CD4-positive, alpha-beta T cell treated with Interleukin-4 for 4 hours (primary cell): ENCODE measurements at regions not wholly inside any gene's neighbourhood (a gene's known extent, or its start where the extent isn't known, plus 50 kb on each side); places are given as distances from the start of the nearest gene placed in this dataset.
"Not testable (repeated sequence)": the region's sequence is repeated elsewhere in the genome, so short reads cannot be mapped to it uniquely, and the experiment has no call there.

Experiments used
- DNase-seq: peaks from one replicate; pipeline ENCODE4 v3.0.0-alpha.2; 2020

DNA sequence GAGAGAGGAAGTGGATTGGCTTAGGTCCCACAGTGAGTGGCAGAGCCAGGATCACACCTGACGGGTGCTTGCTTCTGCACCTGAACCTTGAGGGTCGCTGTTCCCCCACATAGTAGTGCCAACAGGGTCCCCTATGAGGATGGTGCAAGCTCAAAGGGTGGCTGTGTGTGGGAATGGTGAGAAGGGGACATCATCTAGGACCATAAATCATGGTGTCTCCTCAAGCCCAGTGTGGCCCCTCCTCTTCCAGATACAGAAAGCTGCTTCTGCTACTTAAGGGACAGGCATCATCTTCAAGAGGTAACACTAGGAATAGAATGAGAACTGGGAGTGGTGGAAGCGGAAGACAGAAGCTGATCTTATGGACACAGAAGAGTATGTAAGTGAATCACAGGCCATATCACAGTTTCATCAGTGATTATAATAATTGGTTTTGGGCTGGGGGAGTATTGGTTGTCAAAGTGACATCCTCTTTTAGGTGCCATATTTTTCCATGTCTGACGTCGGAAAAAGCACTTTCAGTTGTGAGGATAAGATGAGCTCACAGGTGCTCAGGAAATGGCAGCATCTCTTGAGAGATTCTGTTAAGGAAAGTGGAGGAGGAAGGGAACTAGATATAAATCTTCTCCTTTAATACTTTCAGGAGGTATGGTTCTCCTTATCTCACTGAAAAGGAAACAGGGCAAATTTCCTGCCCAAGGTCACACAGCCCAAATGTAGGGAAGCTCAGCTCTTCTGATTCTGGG lies 83.2 kb upstream of the HNF1B start:
- DNase-seq, result no peak

DNA sequence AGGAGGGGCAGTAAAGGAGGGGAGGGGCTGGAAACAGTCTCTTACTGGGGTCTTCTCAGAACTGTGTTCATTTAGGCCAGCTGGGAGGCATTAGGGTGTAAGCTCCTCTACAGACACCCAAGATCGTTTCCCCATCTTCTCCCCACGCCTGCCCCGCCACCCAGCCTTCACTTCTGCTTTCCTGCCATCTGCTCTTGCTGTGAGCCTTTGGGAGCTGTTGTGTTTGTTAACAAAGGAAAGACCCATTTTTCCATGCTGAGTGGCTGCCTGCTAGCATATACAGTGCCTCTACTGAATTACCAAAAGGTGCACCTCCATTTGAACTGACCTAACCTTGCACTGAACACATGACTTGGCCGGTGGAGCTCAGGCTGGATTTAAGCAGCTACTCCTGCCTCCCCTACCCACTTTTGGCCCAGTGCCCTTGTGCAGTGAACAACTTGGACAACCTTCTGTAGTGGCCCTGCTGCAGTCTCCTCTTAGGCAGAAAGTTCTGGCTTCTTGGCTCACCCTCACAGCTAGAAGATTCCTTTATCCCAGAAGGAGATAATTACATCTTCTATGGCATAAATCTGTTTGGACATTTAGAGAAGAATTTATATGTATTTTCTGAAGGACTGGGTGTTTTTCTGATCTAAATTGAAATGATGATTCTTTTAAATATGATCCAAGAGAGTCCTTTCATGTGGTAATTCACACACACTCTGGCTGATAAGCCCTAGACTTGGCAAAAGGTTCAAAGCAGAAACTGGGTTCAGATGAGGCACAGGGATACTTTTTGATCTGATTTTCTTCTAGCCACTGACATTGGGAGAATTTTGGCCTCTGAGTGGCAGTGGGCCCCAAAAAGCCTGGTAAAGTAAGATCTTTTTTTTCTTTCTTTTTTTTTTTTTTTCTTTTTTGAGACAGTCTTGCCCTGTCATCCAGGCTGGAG lies 81.9 kb upstream of the HNF1B start:
- DNase-seq, result no peak

DNA sequence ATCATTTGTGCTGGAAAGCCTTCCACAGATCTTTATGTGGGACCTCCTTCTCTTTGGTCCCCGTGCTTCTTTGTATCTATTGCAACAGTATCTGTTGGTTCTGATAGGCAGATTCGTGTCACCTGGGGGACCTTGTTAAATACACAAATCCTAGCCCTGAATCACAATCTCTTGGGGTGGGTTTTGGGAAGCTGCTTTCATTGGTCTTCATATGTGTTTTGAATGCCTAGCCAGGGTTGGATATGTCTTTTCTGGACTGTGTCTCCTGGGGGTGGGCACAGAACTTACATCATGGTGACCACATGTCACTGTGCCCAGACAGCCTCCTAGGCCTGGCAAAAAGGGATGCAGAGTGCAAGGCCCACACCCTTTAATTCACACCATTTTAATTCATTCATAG lies 81.0 kb upstream of the HNF1B start:
- no peak for DNase-seq

DNA sequence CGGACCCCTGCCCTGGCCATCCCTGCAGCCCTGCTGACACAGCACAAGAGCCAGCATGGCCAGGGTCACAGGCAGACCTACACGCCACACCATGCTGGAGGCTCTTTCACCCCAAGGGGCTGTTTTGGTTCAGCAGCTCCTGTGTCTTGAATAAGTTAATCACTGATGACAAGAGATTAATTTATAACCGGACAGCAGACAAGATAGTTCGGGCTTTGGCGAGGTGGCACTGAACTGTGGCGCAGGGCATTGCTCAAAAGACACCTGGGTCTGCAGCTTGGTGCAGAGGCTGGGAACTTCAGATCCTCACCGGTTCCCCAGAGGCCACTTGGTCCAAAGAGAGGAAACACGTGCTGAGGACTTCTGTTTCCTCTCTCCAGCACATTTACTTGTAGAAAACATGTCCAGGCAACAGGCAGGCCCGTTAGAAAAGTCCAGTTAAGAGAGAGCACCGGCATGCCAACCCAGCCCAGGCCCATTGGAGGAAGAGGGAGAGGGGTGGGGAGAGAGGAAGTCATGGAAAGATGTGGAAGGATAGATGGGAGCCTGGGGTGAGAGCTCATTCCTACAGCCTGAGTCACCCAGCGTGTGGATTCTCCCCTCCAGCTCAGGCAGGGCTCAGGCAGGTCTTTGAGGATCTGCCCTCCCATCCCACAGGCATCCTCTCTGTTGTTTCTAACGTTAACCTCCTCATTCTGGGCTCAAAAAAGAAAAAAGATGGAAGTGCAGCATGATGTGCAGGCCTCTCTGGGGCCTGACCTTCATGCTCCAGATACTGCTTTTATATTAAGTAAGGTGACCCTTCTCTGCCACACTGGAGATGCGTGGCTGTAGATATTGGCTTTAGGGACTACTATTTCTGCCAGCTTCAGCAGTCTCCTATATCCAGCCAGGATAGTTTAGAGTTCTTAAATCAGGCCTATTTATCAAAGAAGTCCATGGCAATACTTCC lies 80.0 kb upstream of the HNF1B start:
- no peak for DNase-seq

DNA sequence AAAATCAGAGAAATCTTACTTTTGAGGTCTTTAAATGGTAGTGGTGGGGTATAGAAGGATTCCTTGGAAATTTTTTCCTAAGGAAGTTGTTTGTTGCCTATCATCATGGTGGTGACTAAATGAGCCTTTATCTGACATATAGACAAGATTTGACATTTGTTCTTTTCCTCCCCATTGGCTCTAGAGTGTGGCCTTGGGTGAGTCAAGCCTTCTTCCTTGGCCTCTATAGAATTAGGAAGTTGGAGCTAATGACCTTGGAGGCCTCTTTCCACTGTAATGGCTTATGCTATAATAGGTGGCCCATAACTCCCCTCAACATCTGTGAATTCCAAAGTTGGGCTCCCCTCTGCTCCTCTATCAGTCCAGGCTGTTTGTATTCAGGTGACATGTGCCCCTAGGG lies 79.1 kb upstream of the HNF1B start:
- DNase-seq, result no peak

DNA sequence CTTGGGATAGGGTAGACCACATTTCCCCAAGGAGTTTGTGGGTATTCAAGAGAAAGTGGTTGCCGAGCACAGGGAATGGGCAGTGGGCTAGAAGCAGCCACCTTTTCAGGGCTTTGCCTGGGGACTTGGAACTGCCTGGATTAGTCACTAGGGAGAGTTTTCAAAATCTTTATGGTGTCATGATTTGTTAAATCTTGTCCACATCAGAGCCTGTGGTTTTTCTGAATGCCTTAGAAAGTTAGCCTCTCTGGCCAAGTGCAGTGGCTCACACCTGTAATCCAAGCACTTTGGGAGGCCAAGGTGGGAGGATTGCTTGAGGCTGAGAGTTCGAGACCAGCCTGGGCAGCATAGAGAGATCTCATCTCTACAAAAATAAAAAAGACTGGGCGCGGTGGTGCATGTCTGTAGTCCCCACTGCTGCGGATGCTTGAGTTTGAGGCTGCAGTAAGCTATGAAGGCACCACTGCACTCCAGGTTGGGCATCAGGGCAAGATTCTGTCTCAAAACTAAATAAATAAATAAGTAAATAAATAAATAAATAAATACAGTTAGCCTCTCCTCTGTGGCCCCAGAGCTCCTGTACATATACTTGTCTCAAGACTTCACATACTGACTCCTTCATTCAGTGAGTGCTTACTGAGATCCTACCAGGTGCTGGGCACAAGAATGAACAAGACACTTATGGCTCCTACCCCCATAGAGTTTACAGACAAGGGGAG lies 76.3 kb upstream of the HNF1B start:
- DNase-seq, result no peak

DNA sequence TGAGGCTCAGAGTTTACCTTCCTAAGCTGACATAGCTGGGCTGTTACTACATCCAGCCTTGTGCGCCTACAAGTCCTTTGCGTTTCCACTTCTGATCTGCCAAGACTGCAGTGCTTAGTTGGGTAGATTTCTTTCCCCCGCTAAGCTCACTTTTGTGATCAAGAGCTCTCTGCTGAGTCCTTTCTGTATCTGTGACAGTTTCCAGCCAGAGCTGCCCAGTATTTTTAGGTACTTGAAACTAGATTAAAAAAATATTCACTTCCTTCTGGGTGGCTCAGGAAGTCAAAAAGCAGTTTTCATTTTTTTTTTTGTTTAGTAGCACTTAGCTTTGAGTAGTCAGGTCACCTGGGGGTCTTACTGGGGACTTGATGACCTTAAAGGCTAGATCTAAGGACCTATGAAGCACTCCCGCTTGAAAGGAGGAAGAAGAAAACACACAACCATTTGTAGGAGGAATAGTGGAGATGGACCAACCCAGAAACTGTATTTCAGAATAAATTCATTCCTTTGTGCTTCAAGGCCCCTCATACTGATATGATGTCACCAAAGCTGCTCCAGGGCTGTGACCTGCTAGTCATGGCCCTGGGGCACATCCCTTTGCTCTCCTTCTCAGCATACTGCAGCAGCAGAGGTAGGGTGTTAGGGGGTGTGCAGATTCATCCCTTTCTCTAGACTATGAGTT lies 75.6 kb upstream of the HNF1B start:
- no peak for DNase-seq

DNA sequence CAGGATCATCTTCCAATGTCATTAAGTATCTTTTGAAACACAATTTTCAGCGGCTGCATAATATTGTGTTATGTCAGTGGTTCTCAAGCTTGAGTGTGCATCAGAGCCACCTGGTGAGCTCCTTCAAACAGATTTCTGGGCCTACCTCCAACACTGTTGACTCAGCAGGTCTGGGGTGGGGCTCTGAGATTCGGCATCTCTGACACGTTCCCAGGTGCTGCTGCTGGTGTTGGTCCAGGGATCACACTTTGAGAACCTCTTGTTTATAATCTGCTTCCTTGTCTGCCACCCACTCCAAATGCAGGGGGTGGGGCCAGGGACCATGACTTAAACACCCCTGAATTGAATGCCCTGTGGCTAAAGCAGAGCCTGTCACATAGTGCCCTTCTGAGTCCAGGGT lies 73.8 kb upstream of the HNF1B start:
- no peak for DNase-seq

DNA sequence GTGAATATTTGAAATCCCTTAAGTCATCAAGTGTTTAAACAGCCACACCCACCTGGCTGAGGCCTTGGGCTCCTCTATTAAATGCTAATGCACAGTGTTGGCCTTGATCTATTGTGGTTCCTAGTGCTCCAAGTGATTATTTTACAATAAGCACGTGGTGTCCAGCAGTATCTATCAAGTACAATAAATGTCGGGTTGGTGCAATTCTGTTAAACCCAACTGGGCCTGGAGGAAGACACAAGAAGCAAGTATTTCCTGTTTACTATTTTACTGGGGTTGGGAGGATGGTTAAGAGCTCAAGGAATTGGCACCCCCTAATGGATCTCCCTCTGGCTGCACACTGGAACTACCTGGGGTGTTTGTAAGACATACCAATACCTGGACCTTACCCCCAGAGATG lies 72.1 kb upstream of the HNF1B start:
- no peak for DNase-seq

DNA sequence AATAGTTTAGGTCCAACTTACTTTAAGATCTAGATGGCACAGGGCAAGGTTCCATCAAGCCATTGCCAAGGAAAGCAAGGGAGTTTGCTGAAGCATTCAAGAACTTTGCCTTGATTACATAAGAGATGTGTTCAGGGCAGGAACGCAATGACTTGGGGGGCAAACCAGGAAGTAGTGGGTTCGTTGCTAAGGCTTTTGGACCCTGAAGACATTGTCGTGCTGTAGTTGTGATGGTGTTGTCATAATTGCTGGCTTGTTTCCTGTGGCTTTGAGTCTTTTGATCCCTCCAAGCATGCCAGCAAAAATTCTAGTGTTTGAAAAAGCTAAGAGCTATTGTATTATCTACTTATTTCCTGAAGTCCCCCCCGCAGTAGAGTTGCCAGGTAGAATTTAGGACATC lies 70.7 kb upstream of the HNF1B start:
- no peak for DNase-seq

DNA sequence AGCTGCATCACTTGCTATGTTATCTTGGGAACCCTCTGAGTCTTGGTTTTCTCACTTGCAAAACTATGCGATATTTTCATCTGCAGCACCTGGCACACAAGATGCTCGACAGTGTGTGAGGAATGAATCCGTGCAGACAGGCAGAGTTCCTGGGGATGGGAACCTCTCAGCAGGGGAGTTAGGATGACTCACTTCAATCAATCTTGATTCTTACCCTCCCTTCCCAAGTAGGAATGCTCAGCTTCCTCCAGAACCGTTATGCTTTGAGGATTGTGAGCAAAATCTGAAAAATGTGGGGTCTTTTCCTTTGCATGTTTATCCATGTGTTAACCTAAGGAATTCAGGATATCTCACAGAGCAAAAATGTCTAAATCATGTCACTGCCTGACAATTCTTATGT lies 68.9 kb upstream of the HNF1B start:
- no peak for DNase-seq

DNA sequence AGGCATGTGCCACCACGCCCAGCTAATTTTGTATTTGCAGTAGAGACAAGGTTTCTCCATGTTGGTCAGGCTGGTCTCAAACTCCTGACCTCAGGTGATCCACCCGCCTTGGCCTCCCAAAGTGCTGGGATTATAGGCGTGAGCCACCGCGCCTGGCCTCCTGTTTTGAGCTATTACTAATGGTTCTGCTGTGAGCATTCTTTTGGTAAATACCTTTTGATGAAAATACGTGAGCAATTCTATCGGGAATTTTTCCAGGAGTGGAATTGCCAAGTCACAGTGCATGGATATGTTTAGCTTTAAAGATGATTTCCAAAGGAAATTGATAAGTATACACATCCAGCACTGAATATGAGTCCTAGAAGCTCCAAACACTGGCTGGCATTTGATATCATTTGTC lies 64.0 kb upstream of the HNF1B start:
- not testable (repeated sequence) for DNase-seq

DNA sequence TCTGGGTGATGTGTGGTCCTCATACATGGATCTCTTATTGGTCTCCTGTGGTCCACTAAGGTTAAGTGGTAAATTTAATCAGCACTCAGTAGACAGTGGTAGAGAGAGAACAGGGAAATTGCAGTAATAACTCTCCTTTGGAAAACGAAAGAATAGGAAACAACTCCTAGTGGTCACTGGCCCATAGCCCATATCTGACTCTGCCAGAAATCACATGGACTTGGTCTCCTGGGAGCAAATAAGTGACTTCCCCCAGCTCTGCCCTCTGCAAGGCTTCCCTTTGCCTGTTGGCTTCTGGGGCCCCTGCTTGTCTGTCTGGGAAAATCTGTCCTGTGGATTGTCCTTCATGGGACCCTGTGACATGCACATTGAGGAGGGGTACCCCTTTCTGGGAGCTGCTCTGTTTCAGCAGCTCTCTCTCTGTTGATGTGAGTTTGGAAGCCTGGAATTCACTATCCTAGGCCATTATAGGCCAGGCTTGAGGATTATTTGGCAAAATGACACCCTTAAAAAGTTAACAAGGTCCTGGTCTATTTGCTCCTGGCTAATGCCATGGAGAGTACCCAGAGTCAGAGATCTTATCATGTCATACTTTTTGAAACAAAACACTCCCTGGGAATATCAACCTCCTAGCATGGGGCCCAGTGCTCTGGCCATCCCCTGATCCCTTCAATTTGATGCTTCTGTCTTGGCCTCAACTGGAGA lies 58.0 kb upstream of the HNF1B start:
- DNase-seq, result no peak

DNA sequence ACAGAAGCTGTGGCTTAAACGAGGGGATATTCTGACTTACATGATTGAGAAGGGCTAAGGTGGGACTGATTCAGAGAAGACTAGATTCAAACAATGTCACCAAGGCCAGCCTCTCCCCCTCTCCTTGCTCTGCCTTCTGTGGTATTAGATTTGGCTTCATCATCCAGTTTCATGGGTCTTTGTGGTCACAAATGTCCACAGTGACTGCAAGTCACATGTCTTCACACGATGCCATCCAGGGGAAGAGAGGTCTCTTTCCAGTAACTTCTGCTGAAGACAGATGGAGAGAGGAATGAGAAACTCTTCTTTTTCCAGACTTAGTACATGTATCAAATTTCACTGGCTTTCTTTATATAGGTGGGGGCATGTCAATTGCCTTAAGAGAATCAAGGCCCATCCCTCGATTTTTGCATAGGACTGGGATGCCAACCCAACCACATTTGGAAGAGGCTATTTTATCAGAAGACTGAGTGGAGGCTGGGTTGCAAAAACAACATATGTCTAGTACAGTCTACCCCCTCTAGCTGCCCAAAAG lies 57.3 kb upstream of the HNF1B start:
- DNase-seq, result no peak

DNA sequence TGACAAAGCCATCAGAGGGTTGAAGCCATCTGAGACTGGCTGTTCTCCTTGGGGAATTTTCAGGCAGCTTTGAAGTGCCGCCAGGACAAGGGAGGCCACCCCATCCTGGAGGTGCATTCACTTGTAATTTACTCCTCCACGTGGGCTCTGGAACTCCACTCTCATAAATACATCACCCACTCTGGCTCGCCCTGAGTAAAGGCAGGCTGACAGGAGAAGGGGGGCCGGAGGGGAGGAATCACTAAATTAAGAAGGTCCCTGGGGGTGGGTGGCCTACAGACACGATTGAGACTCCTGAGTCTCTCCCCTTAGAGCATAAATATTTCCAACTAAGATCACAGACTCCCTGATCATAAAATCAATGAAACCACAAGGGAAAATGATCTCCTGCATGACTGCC lies 56.3 kb upstream of the HNF1B start:
- no peak for DNase-seq

DNA sequence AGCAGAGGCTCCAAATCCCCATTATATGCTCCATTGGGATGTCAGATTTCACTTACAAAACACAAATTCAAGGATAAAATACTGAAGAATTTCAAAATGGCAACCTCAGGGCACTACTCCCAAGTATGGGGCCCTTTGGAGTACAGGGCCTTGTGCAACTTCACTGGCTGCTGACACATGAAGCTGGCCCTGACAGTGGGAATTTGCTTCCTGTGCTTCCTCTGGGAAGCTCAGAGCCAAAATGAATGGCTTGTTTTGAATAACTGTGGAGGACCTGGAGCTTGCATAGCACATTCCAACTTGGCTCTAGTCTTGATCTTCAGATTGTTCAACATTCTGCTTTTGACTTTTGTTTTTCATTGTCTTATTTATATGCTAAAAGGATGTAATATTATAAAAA lies 52.3 kb upstream of the HNF1B start:
- no peak for DNase-seq

DNA sequence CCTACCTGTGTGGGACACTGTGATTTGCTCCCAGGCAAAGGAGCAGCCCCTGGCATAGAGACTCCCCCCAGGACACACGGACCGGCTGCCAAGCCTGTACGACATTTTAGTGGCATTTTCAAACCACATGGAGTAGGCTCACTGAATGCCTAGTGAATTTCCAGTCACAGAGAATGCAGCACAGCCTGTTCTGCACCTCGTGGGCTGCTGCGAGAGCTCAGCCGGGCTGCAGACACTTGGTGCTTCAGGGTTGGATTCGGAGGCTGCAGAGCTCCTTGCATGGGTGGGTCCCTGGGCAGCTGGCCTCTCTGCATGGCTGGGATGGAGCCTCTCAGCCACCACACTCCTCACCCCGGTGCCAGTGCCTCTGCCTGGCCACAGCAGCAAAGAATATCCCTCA lies 51.2 kb upstream of the HNF1B start:
- DNase-seq, result no peak
